Keratinocyte (primary cell): ENCODE measurements at regions not wholly inside any gene's neighbourhood (a gene's known extent, or its start where the extent isn't known, plus 50 kb on each side); places are given as distances from the start of the nearest gene placed in this dataset.

Experiments used
- DNase-seq: peaks from one replicate; pipeline ENCODE4 v3.0.0-alpha.2; 2011; ENCODE audit warnings: low read depth, missing footprints, low spot score
- FAIRE-seq: peaks from 2 replicates; lab custom pipeline; 2011; peaks lifted over from hg19 to GRCh38; lab: Jason Lieb, UNC
- H2AFZ ChIP-seq: 2 replicates; pipeline ENCODE4 v1.6.0; 2012; ENCODE audit warnings: low read length, control low read depth, inconsistent platforms; ENCODE audit not compliant: control insufficient read depth
- H3K27ac ChIP-seq: 2 replicates; pipeline ENCODE4 v1.5.1; 2011; ENCODE audit warnings: low read length; ENCODE audit not compliant: control insufficient read depth, insufficient read depth
- H3K27me3 ChIP-seq: 3 replicates; pipeline ENCODE4 v1.6.0; 2011; ENCODE audit warnings: low read length; ENCODE audit not compliant: control insufficient read depth, insufficient read depth; ENCODE audit errors: extremely low read depth
- H3K36me3 ChIP-seq, 2 experiments: 2 replicates in 1 of 2; 3 replicates in 1 of 2; pipeline ENCODE4 v1.5.1; 2011; ENCODE audit warnings: low read length in 2 of 2, mild to moderate bottlenecking in 1 of 2; ENCODE audit not compliant: control insufficient read depth in 2 of 2, insufficient read depth in 2 of 2; ENCODE audit errors: extremely low read depth in 1 of 2
- H3K4me1 ChIP-seq: 3 replicates; pipeline ENCODE4 v1.5.1; 2011; ENCODE audit warnings: low read length; ENCODE audit not compliant: control insufficient read depth, insufficient read depth; ENCODE audit errors: extremely low read depth
- H3K4me2 ChIP-seq: 3 replicates; pipeline ENCODE4 v1.6.0; 2011; ENCODE audit warnings: low read depth, low read length; ENCODE audit not compliant: control insufficient read depth, insufficient read depth; ENCODE audit errors: extremely low read depth
- H3K4me3 ChIP-seq, 3 experiments: fragments of 200-600 bp in 1 of 3; sonication (generic) in 1 of 3; 2 replicates in 2 of 3; 3 replicates in 1 of 3; pipeline ENCODE4 v1.5.1; 2011 to 2016; ENCODE audit warnings: low read length in 3 of 3, mild to moderate bottlenecking in 3 of 3, control low read depth in 2 of 3, inconsistent platforms in 1 of 3, low read depth in 1 of 3, mixed read lengths in 1 of 3, mixed run types in 1 of 3, moderate library complexity in 1 of 3; ENCODE audit not compliant: control insufficient read depth in 2 of 3, insufficient read depth in 2 of 3; ENCODE audit errors: extremely low read depth in 1 of 3
- H3K79me2 ChIP-seq: 2 replicates; pipeline ENCODE4 v1.6.0; 2012; ENCODE audit warnings: low read length; ENCODE audit not compliant: control insufficient read depth, insufficient read depth
- H3K9ac ChIP-seq: 3 replicates; pipeline ENCODE4 v1.6.0; 2011; ENCODE audit warnings: low read length; ENCODE audit not compliant: control insufficient read depth, insufficient read depth; ENCODE audit errors: extremely low read depth
- H3K9me1 ChIP-seq: 3 replicates; pipeline ENCODE4 v1.6.0; 2011; ENCODE audit warnings: low read length; ENCODE audit not compliant: control insufficient read depth, insufficient read depth; ENCODE audit errors: extremely low read depth
- H3K9me3 ChIP-seq: 2 replicates; pipeline ENCODE4 v1.5.1; 2012; ENCODE audit warnings: low read depth, low read length; ENCODE audit not compliant: control insufficient read depth
- H4K20me1 ChIP-seq: 3 replicates; pipeline ENCODE4 v1.6.0; 2011; ENCODE audit warnings: low read length; ENCODE audit not compliant: control insufficient read depth, insufficient read depth; ENCODE audit errors: extremely low read depth
- EZH2 ChIP-seq: IDR thresholded peaks from one replicate; pipeline ENCODE4 v1.6.1; 2012; ENCODE audit warnings: inconsistent platforms, mild to moderate bottlenecking, low read length, moderate library complexity
- dilution Hi-C: fragments of 300-500 bp; cut with MboI; formaldehyde crosslinking; loops from one replicate; pipeline ENCODE4 v1.7.0; 2020; ENCODE audit warnings: low sequenced_read_pairs; ENCODE audit not compliant: extremely low pct_ligation_motif_present
- TF ChIP-seq, protein P1 (sequence below), 3 experiments: IDR thresholded peaks in 1 of 3; conservative IDR thresholded peaks in 1 of 3; optimal IDR thresholded peaks in 1 of 3; 2 replicates in 2 of 3; 3 replicates in 1 of 3; pipeline versions ENCODE3 to v1.5.1; 2011; ENCODE audit warnings: low read length in 3 of 3, mild to moderate bottlenecking in 3 of 3, moderate library complexity in 2 of 3, control low read depth in 1 of 3, inconsistent platforms in 1 of 3; ENCODE audit not compliant: insufficient read depth in 2 of 3; ENCODE audit errors: extremely low read depth in 1 of 3

DNA sequence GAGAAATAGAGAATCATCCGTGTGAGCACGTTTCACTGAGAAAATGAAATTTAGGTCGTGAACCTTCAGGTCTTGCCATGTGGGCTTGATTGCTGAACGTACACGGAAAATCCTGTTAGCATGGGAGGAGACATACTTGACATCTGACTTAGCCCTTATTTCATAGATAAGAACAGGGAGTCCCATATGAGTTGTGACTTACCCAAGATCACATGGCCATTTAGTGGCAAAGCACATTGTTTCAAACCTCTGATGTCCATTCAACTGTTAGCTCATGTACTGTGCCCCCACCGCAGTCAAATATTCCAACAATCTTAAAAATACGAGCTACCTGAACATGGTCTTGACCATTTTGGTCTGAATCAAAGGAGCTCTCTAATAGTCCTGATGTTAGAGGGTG lies 411.2 kb upstream of the FZD8 start:
- no peak for DNase-seq
- no peaks in the 10 kb centered on the region for H3K9me1 ChIP-seq
- no peaks in the 10 kb centered on the region for H3K9me3 ChIP-seq
- H3K27me3 ChIP-seq: no peaks in the 10 kb centered on the region
- no peaks in the 10 kb centered on the region for H3K4me1 ChIP-seq
- no peak overlapping the region for H3K4me2 ChIP-seq
- no peak for FAIRE-seq
- H4K20me1 ChIP-seq: no peaks in the 10 kb centered on the region
- H2AFZ ChIP-seq: no peak overlapping the region
- TF ChIP-seq EZH2: no peak
- TF ChIP-seq, protein P1, sequence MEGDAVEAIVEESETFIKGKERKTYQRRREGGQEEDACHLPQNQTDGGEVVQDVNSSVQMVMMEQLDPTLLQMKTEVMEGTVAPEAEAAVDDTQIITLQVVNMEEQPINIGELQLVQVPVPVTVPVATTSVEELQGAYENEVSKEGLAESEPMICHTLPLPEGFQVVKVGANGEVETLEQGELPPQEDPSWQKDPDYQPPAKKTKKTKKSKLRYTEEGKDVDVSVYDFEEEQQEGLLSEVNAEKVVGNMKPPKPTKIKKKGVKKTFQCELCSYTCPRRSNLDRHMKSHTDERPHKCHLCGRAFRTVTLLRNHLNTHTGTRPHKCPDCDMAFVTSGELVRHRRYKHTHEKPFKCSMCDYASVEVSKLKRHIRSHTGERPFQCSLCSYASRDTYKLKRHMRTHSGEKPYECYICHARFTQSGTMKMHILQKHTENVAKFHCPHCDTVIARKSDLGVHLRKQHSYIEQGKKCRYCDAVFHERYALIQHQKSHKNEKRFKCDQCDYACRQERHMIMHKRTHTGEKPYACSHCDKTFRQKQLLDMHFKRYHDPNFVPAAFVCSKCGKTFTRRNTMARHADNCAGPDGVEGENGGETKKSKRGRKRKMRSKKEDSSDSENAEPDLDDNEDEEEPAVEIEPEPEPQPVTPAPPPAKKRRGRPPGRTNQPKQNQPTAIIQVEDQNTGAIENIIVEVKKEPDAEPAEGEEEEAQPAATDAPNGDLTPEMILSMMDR (optimal IDR thresholded peaks at IDR 0.05 in 1 of 3, IDR thresholded peaks at IDR 0.05 in 1 of 3, conservative IDR thresholded peaks at IDR 0.05 in 1 of 3; ENCODE audit: extremely low read depth in 1 of 3, insufficient read depth in 2 of 3, low read length in 3 of 3): no peak
- no peak overlapping the region for H3K27ac ChIP-seq
- no peaks in the 10 kb centered on the region for H3K36me3 ChIP-seq
- no peak overlapping the region for H3K9ac ChIP-seq
- dilution Hi-C loops: no loop called here
- no peaks in the 10 kb centered on the region for H3K79me2 ChIP-seq
- H3K4me3 ChIP-seq: no peak overlapping the region

DNA sequence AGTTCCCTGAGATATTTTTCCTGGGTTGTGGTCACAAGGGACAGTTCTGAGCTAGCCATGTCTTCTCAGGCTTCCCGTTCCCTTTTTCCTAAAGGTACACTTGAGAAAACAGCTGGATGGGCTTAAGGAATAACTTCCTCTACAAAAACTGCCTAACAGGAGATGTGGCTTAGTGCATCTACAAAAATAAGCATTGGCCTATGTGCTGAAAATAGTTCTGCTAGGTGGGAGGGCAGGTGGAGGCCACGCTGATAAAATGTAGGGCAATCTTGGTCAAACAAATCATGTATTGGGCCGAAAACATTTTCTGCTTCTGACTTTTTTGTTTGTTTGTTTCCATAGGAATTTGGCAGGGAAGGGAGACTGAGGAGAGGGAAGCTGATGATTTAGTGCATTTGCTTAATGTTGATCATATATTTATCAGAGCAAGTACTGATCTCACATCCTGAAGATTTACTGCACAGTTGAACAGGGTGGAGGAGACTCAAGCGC lies 409.4 kb upstream of the FZD8 start:
- DNase-seq: no peak
- no peaks in the 10 kb centered on the region for H3K4me1 ChIP-seq
- TF ChIP-seq, protein P1 (optimal IDR thresholded peaks at IDR 0.05 in 1 of 3, IDR thresholded peaks at IDR 0.05 in 1 of 3, conservative IDR thresholded peaks at IDR 0.05 in 1 of 3; ENCODE audit: extremely low read depth in 1 of 3, insufficient read depth in 2 of 3, low read length in 3 of 3): no peak
- TF ChIP-seq EZH2: no peak

More for the DNA sequence above, 409.4 kb upstream of the FZD8 start:
- dilution Hi-C loops: no loop called here
- Histone ChIP-seq H3K27me3 (no peaks in the 10 kb centered on the region), H4K20me1 (no peaks in the 10 kb centered on the region), H3K36me3 (no peaks in the 10 kb centered on the region), H3K4me3 (no peak overlapping the region), H3K9ac (no peak overlapping the region), H3K27ac (no peak overlapping the region), H3K4me2 (no peak overlapping the region), H2AFZ (no peak overlapping the region), H3K79me2 (no peaks in the 10 kb centered on the region), H3K9me1 (no peaks in the 10 kb centered on the region), H3K9me3 (no peaks in the 10 kb centered on the region)
- no peak for FAIRE-seq
